B cell (primary cell): ENCODE measurements at regions not wholly inside any gene's neighbourhood (a gene's known extent, or its start where the extent isn't known, plus 50 kb on each side); places are given as distances from the start of the nearest gene placed in this dataset.

Experiments
- ATAC-seq: fragments of 200-7000 bp; cut with Tn5 transposase; one replicate; pipeline ENCODE4 v1.10.0; 2021; ENCODE audit warnings: low read depth, mild to moderate bottlenecking, moderate number of reproducible peaks, moderate library complexity
- CTCF ChIA-PET: fragments of 350-600 bp; sonication (Branson Sonifier 250); formaldehyde crosslinking; loops from one replicate; lab custom pipeline; 2021; ENCODE audit warnings: antibody characterized with exemption, inconsistent platforms; lab: Charles Lee
- POLR2A ChIA-PET: fragments of 350-600 bp; sonication (Branson Sonifier 250); formaldehyde crosslinking; loops from one replicate; lab custom pipeline; 2021; ENCODE audit warnings: antibody characterized with exemption; lab: Charles Lee
- DNase-seq: peaks from one replicate; pipeline ENCODE4 v3.0.0; 2013
- H2AFZ ChIP-seq: 2 replicates; pipeline ENCODE4 v1.6.1; 2012; ENCODE audit warnings: mild to moderate bottlenecking, low read depth, low read length; ENCODE audit not compliant: insufficient read depth, poor library complexity, severe bottlenecking
- H3K27ac ChIP-seq, 2 donors: 1 replicate in 1 of 2; 2 replicates in 1 of 2; pipeline ENCODE4 v1.5.1; 2012 to 2013; ENCODE audit warnings: low read length in 2 of 2, mild to moderate bottlenecking in 2 of 2, moderate library complexity in 1 of 2
- H3K27me3 ChIP-seq, 4 experiments: fragments of 200-600 bp in 1 of 4; sonication (generic) in 1 of 4; replicated peaks in 1 of 4; 1 replicate in 2 of 4; 2 replicates in 2 of 4; pipeline versions ENCODE4 v1.6.1 to v1.7.0; 2013 to 2016; ENCODE audit warnings: low read length in 3 of 4, mild to moderate bottlenecking in 2 of 4, mixed read lengths in 1 of 4, moderate library complexity in 1 of 4; ENCODE audit not compliant: insufficient read depth in 4 of 4, control insufficient read depth in 3 of 4; ENCODE audit errors: control extremely low read depth in 1 of 4
- H3K36me3 ChIP-seq, 2 experiments: replicated peaks in 1 of 2; 1 replicate in 1 of 2; 2 replicates in 1 of 2; pipeline versions ENCODE4 v1.6.1 to v1.7.1; 2013; ENCODE audit warnings: low read length in 1 of 2; ENCODE audit not compliant: insufficient read depth in 2 of 2, control insufficient read depth in 1 of 2; ENCODE audit errors: control extremely low read depth in 1 of 2, extremely low read depth in 1 of 2
- H3K4me1 ChIP-seq, 2 donors: fragments of 200-600 bp in 1 of 2; sonication (generic) in 1 of 2; 1 replicate in 1 of 2; 2 replicates in 1 of 2; pipeline versions ENCODE4 v1.5.1 to v1.6.1; 2013 to 2017; ENCODE audit warnings: low read length in 2 of 2; ENCODE audit not compliant: control insufficient read depth in 2 of 2, insufficient read depth in 2 of 2
- H3K4me2 ChIP-seq: replicated peaks from 2 replicates; pipeline ENCODE3; 2012; ENCODE audit warnings: mild to moderate bottlenecking, low read depth, low read length; ENCODE audit not compliant: poor library complexity, severe bottlenecking
- H3K4me3 ChIP-seq, 5 experiments: fragments of 200-600 bp in 1 of 5; sonication (generic) in 1 of 5; 1 replicate in 3 of 5; 2 replicates in 2 of 5; pipeline versions ENCODE4 v1.5.1 to v1.7.0; 2011 to 2016; ENCODE audit warnings: low read length in 4 of 5, mild to moderate bottlenecking in 4 of 5, low read depth in 2 of 5, control low read depth in 1 of 5, moderate library complexity in 1 of 5; ENCODE audit not compliant: insufficient read depth in 1 of 5; ENCODE audit errors: control extremely low read depth in 1 of 5, extremely low read depth in 1 of 5
- H3K79me2 ChIP-seq: fragments of 200-600 bp; sonication (generic); one replicate; pipeline ENCODE4 v1.6.0; 2016; ENCODE audit warnings: low read length; ENCODE audit not compliant: control insufficient read depth, insufficient read depth
- H3K9ac ChIP-seq: fragments of 200-600 bp; sonication (generic); 2 replicates; pipeline ENCODE4 v1.6.1; 2017; ENCODE audit warnings: mild to moderate bottlenecking, low read length, moderate library complexity
- H3K9me3 ChIP-seq, 3 donors: one replicate each; pipeline versions ENCODE4 v1.6.1 to v1.7.1; 2013; ENCODE audit warnings: low read length in 2 of 3; ENCODE audit not compliant: control insufficient read depth in 2 of 3, insufficient read depth in 1 of 3; ENCODE audit errors: control extremely low read depth in 1 of 3
- H4K20me1 ChIP-seq: 2 replicates; pipeline ENCODE4 v1.6.0; 2012; ENCODE audit warnings: mild to moderate bottlenecking, low read length; ENCODE audit not compliant: insufficient read depth, control insufficient read depth, poor library complexity, severe bottlenecking
- H3K27ac Mint-ChIP-seq: one replicate; pipeline ENCODE4 v1.8.0; 2021; ENCODE audit warnings: mixed read lengths
- H3K27me3 Mint-ChIP-seq: one replicate; pipeline ENCODE4 v1.8.0; 2021; ENCODE audit warnings: mixed read lengths
- H3K4me1 Mint-ChIP-seq: one replicate; pipeline ENCODE4 v1.8.0; 2021; ENCODE audit warnings: mixed read lengths
- H3K4me3 Mint-ChIP-seq: one replicate; pipeline ENCODE4 v1.8.0; 2021; ENCODE audit warnings: mixed read lengths
- H3K9me3 Mint-ChIP-seq: one replicate; pipeline ENCODE4 v1.8.0; 2022; ENCODE audit warnings: mixed read lengths; ENCODE audit not compliant: insufficient read depth
- CTCF ChIP-seq: fragments of 200-600 bp; IDR thresholded peaks from one replicate; pipeline ENCODE4 v1.8.0; 2022; ENCODE audit warnings: antibody characterized with exemption, mild to moderate bottlenecking
- EZH2 ChIP-seq: IDR thresholded peaks from 2 replicates; pipeline ENCODE4 v1.6.1; 2012; ENCODE audit warnings: borderline replicate concordance, low read depth, mild to moderate bottlenecking, moderate library complexity, low read length; ENCODE audit not compliant: insufficient read depth, poor library complexity, severe bottlenecking
- WGBS: methylation state at CpG from one replicate; pipeline ENCODE4 v1.1.5; 2013; ENCODE audit warnings: missing lambda C conversion rate; ENCODE audit not compliant: insufficient coverage; 5-methylcytosine and 5-hydroxymethylcytosine counted together
- intact Hi-C: fragments of 100-400 bp; cut with micrococcal nuclease; formaldehyde crosslinking; loops from one replicate; pipeline ENCODE4 v1.10.0; 2022

GRCh38 chr18:65436430-65436829 is 314.4 kb upstream of the CDH7 start:
- Histone ChIP-seq H3K4me2 (no peak overlapping the region), H4K20me1 (no peaks in the 10 kb centered on the region), H3K79me2 (no peaks in the 10 kb centered on the region), H3K4me3 (no peak overlapping the region), H3K9ac (no peak overlapping the region), H3K9me3 (no peaks in the 10 kb centered on the region), H3K27me3 (no peaks in the 10 kb centered on the region), H3K27ac (no peak overlapping the region), H2AFZ (no peak overlapping the region), H3K36me3 (no peaks in the 10 kb centered on the region), H3K4me1 (no peaks in the 10 kb centered on the region)
- ATAC-seq (no peak), DNase-seq (no peak)
- WGBS: 79% methylated on average over 2 of the region's 4 CpGs
- ChIA-PET CTCF (no interaction called here), POLR2A (no interaction called here)
- Mint-ChIP-seq H3K9me3 (no peaks in the 10 kb centered on the region), H3K4me3 (no peak overlapping the region), H3K27ac (no peak overlapping the region), H3K27me3 (no peaks in the 10 kb centered on the region), H3K4me1 (no peaks in the 10 kb centered on the region)
- no peak for TF ChIP-seq EZH2
- no peak for TF ChIP-seq CTCF
- intact Hi-C loops: no loop called here

- H4K20me1 ChIP-seq: no peaks in the 10 kb centered on the region
- H3K27me3 ChIP-seq: no peaks in the 10 kb centered on the region
- no peak overlapping the region for H3K4me3 ChIP-seq
- H3K4me2 ChIP-seq: no peak overlapping the region
- no peaks in the 10 kb centered on the region for H3K36me3 ChIP-seq
- no peak overlapping the region for H3K27ac ChIP-seq
- DNase-seq (no peak), ATAC-seq (no peak)
- no peaks in the 10 kb centered on the region for H3K4me1 ChIP-seq
- H3K9me3 Mint-ChIP-seq: no peaks in the 10 kb centered on the region
- POLR2A ChIA-PET: no interaction called here
- H3K4me1 Mint-ChIP-seq: no peaks in the 10 kb centered on the region
- H3K79me2 ChIP-seq: no peaks in the 10 kb centered on the region
- no peak overlapping the region for H3K9ac ChIP-seq
- H3K27me3 Mint-ChIP-seq: no peaks in the 10 kb centered on the region
- no peak overlapping the region for H2AFZ ChIP-seq
- no peaks in the 10 kb centered on the region for H3K9me3 ChIP-seq
- H3K4me3 Mint-ChIP-seq: no peak overlapping the region
- CTCF ChIA-PET: no interaction called here
- WGBS: 83% methylated on average over 2 of the region's 2 CpGs
- intact Hi-C loops: no loop called here
- H3K27ac Mint-ChIP-seq: no peak overlapping the region
- TF ChIP-seq EZH2: no peak
- TF ChIP-seq CTCF: no peak
Measured at GRCh38 chr18:65435534-65435933, 315.3 kb upstream of the CDH7 start.
